Retinal pigment epithelial cell (primary cell): ENCODE measurements at regions not wholly inside any gene's neighbourhood (a gene's known extent, or its start where the extent isn't known, plus 50 kb on each side); places are given as distances from the start of the nearest gene placed in this dataset.

Experiments used
- DNase-seq: peaks from one replicate; pipeline ENCODE4 v3.0.0-alpha.2; 2010; ENCODE audit warnings: low read depth
- H3K4me3 ChIP-seq: 2 replicates; pipeline ENCODE4 v1.5.1; 2011; ENCODE audit warnings: mild to moderate bottlenecking, low read length, control low read depth, moderate library complexity
- TF ChIP-seq, protein P1 (sequence below): conservative IDR thresholded peaks from 2 replicates; pipeline ENCODE4 v1.5.1; 2011; ENCODE audit warnings: low read depth, low read length, control low read depth, inconsistent platforms

DNA sequence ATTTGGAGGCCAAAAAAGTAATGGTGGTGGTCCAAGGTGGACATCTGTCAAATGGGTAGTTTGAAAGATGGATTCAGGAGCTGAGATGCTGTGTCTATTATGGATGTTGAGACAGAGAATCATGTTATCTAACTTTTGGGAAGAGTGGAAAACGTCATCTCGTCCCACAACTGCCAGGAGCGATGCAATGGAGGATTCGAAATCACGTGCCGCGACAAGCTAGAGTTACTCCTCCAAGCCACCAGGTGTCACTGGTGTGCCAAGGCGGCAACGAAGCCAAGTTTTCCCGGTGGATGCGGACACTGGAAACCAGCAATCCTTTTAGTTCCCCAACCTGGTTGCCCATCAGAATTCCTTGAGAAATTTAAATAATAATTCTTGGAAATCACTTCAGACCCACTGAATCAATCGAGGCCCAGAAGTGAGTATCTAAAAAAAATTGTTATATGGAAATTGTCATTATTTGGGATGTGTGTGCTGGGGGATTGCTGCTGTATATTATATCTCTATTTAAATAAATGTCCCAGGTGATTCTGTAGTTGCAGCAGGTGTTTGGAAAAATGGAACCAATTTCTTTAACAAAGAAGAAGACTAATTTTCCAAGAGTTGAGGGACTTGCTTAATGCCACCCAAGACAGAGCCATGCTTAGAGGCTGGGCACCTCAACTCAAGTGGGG lies 206.1 kb downstream of the HAPSTR1 start:
- no peak overlapping the region for H3K4me3 ChIP-seq
- TF ChIP-seq, protein P1, sequence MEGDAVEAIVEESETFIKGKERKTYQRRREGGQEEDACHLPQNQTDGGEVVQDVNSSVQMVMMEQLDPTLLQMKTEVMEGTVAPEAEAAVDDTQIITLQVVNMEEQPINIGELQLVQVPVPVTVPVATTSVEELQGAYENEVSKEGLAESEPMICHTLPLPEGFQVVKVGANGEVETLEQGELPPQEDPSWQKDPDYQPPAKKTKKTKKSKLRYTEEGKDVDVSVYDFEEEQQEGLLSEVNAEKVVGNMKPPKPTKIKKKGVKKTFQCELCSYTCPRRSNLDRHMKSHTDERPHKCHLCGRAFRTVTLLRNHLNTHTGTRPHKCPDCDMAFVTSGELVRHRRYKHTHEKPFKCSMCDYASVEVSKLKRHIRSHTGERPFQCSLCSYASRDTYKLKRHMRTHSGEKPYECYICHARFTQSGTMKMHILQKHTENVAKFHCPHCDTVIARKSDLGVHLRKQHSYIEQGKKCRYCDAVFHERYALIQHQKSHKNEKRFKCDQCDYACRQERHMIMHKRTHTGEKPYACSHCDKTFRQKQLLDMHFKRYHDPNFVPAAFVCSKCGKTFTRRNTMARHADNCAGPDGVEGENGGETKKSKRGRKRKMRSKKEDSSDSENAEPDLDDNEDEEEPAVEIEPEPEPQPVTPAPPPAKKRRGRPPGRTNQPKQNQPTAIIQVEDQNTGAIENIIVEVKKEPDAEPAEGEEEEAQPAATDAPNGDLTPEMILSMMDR, result peak; percentile 39
- no peak for DNase-seq

DNA sequence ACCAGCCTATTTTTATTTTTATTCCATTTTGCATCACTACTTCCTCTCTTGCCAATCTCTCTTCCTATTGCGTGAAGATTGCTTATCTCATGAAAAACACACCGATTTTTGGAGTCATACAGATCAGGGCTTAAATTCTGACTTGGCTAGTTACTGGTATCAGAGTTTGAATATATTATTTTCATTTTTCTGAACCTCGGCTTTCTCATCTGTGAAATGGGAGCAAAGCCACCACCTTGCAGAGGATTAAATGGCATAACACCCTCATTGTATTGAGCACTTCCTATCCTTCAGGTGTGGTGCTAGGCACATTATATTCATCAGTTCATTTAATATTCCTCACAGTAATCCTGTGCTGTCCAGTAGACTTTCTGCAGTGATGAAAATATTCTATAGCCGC lies 208.8 kb downstream of the HAPSTR1 start:
- H3K4me3 ChIP-seq, result no peak overlapping the region
- DNase-seq, result no peak
- TF ChIP-seq, protein P1, result no peak

DNA sequence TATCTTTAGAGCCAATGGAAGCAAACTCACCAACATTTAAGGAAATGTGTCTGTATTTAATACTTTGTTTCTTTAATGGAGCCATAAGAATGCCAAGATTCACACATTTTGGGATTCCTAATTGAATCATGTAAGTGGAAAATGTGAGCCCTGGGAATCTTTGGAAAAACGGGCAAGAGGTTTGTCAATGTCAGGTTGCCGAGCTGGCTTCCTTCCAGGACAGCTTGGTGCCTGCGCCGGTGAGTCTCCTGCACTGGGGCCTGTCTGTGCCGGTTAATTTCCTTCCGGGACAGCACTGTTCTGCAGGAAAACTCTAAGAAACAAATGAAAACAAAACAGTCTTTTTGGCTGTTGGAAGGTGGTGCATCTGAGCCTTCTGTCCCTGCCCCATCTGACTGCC lies 210.6 kb downstream of the HAPSTR1 start:
- H3K4me3 ChIP-seq, result no peak overlapping the region
- no peak for DNase-seq
- TF ChIP-seq, protein P1, result no peak

DNA sequence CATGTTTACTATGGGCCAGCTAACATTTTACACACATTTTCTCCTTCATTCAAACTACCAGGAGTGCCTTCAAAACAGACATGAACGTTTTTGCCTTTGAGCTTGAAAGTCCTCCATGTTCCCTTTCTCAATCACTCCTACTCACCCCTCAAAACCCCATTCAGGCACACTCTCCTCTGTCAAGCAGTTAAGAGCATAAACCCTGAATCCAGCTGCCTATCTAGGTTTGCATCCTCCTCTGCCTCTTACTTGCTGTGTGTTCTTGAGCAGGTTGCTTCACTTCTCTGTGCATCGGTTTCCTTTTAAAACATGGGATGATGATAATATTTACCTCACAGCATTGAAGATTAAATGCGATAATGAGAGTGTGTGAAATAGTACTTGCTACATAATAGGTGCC lies 215.3 kb downstream of the HAPSTR1 start:
- DNase-seq, result no peak
- H3K4me3 ChIP-seq, result no peak overlapping the region
- TF ChIP-seq, protein P1, result no peak

DNA sequence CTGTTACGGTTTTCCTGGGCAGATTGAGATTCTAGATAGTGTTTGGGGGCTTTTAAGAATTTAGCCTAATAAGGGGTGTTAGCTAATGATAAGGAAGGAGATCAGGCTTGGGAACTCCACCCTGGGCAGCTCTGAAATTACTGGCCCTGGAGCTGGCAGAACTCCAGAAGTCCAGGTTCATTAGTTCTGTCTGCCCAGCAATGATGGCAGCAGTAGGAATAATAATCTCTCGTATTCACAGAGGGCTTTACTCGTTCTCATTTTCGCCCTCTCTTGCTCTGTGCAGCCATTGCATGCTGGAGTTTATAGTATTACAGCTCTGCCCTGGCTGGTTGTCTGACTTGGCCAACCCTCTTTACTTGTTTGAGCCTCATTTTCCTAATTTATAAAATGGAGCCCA lies 216.0 kb downstream of the HAPSTR1 start:
- no peak overlapping the region for H3K4me3 ChIP-seq
- no peak for DNase-seq
- TF ChIP-seq, protein P1, result no peak

DNA sequence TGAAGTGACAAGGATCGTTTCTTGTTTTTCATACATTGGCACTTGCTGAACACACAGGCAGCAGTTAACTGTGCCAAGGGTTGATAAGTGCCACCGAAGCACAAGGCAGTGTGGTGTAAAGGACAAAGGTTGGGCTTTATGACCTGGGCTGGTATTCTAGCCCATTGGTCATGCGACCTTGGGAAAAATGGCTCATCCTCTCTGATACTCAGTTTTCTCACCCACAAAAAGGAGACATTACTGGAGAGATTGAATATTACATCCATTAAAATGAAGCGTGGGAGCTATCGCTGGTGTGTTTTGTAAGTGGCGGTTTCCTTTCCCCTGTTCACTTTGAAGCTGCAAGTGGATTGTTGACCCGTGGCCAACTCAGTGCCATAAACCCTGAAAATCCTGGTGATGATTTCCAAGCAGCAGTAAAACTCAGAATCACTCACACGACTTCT lies 216.9 kb downstream of the HAPSTR1 start:
- DNase-seq, result no peak
- no peak overlapping the region for H3K4me3 ChIP-seq
- TF ChIP-seq, protein P1, result no peak

DNA sequence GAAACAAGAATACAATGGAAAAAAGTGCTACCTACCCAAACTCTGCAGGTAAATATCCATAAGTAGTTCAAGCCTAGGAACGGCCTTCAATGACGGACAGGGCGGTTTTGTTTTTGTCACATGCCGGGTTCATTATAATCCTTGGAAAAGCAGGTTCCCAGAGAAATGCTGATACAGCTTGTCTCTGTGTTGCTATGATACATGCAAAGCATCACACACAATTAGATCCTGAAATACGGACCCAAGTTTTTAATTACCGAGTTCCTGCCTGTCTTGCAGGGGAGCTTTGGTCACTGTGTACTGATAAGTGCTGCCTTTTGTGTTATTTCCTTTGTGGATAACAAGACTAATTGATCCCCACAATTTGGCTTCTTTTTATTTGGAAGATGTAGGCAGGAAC lies 217.4 kb downstream of the HAPSTR1 start:
- DNase-seq, result peak; percentile 0
- TF ChIP-seq, protein P1, result no peak
- no peak overlapping the region for H3K4me3 ChIP-seq
